Breast epithelium (tissue), 4 donors: ENCODE measurements at regions not wholly inside any gene's neighbourhood (a gene's known extent, or its start where the extent isn't known, plus 50 kb on each side); places are given as distances from the start of the nearest gene placed in this dataset.

Experiments used
- DNase-seq, 2 donors: peaks; one replicate each; pipeline ENCODE4 v3.0.0-alpha.2; 2019; ENCODE audit warnings: low spot score in 2 of 2
- H3K27ac ChIP-seq, 2 donors: fragments of 200-600 bp; sonication (generic) in 1 of 2; one replicate each; pipeline ENCODE4 v1.5.1; 2016 to 2019; ENCODE audit warnings: mild to moderate bottlenecking in 1 of 2
- H3K27me3 ChIP-seq, 2 donors: fragments of 200-600 bp; sonication (generic) in 1 of 2; one replicate each; pipeline versions ENCODE4 v1.5.1 to v1.6.0; 2017 to 2019; ENCODE audit warnings: control low read depth in 1 of 2, mild to moderate bottlenecking in 1 of 2
- H3K36me3 ChIP-seq: fragments of 200-600 bp; one replicate; pipeline ENCODE4 v1.5.1; 2019
- H3K4me1 ChIP-seq, 2 donors: fragments of 200-600 bp; sonication (generic); one replicate each; pipeline ENCODE4 v1.5.1; 2016 to 2019; ENCODE audit warnings: control low read depth in 1 of 2
- H3K4me3 ChIP-seq, 3 donors: fragments of 200-600 bp; sonication (generic); 1 replicate in 2 of 3; 2 replicates in 1 of 3; pipeline ENCODE4 v1.5.1; 2016 to 2019; ENCODE audit warnings: mild to moderate bottlenecking in 3 of 3, moderate library complexity in 2 of 3
- H3K9me3 ChIP-seq, 2 donors: fragments of 200-600 bp; sonication (generic) in 1 of 2; one replicate each; pipeline ENCODE4 v1.5.1; 2016 to 2019; ENCODE audit warnings: control low read depth in 1 of 2
- CTCF ChIP-seq, 3 donors: fragments of 450-650 bp; IDR thresholded peaks; one replicate each; pipeline ENCODE4 v1.5.1; 2016 to 2017; ENCODE audit warnings: antibody characterized with exemption in 3 of 3, mild to moderate bottlenecking in 3 of 3, moderate library complexity in 3 of 3
- POLR2A ChIP-seq: fragments of 450-650 bp; IDR thresholded peaks from one replicate; pipeline ENCODE4 v1.6.1; 2016; ENCODE audit warnings: antibody characterized with exemption, mild to moderate bottlenecking, moderate library complexity
- POLR2AphosphoS5 ChIP-seq, 3 donors: sonication (generic); formaldehyde crosslinking; IDR thresholded peaks; one replicate each; pipeline ENCODE4 v1.6.1; 2017; ENCODE audit warnings: antibody characterized with exemption in 3 of 3
- intact Hi-C: fragments of 100-400 bp; cut with DNase I; formaldehyde crosslinking; loops from one replicate; pipeline ENCODE4 v1.15.1; 2023; ENCODE audit warnings: low total_unique reads

DNA sequence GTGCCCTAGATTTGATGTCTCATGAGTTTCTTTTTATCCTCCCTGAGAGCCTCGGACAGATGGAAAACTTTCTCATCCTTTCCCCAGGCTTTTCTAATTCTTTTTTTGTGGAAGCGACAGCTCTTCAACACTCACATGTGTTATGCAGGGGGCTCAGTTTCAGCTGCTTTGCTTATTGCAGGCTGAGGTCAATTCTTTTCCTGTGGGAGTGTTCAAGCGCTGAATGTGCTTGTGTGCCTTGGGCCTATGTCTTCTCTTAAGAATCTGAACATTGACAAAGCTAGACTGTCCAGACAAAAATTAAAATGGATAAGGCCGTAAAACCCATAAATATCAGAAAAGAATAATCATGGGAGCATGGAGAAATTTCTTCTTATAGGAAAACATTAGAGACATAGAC lies 125.2 kb upstream of the STEAP4 start:
- H3K4me1 ChIP-seq = no peaks in the 10 kb centered on the region
- no peaks in the 10 kb centered on the region for H3K9me3 ChIP-seq
- H3K4me3 ChIP-seq = no peak overlapping the region
- no peak for DNase-seq
- H3K27ac ChIP-seq = no peak overlapping the region
- no peaks in the 10 kb centered on the region for H3K36me3 ChIP-seq
- intact Hi-C loops = no loop called here
- no peak for TF ChIP-seq POLR2A
- no peak for TF ChIP-seq CTCF (IDR thresholded peaks at IDR 0.05)
- no peak for TF ChIP-seq POLR2AphosphoS5 (IDR thresholded peaks at IDR 0.05)
- no peaks in the 10 kb centered on the region for H3K27me3 ChIP-seq

GRCh38 chr7:88429382-88429781 lies 122.7 kb upstream of the STEAP4 start:
- no peaks in the 10 kb centered on the region for H3K9me3 ChIP-seq
- H3K27me3 ChIP-seq = no peaks in the 10 kb centered on the region
- intact Hi-C loops = no loop called here
- H3K4me3 ChIP-seq = no peak overlapping the region
- H3K27ac ChIP-seq = no peak overlapping the region
- no peaks in the 10 kb centered on the region for H3K36me3 ChIP-seq
- no peaks in the 10 kb centered on the region for H3K4me1 ChIP-seq
- no peak for TF ChIP-seq POLR2AphosphoS5 (IDR thresholded peaks at IDR 0.05)
- no peak for TF ChIP-seq CTCF (IDR thresholded peaks at IDR 0.05)
- TF ChIP-seq POLR2A = no peak
- no peak for DNase-seq

GRCh38 chr7:88402529-88402928 lies 95.8 kb upstream of the STEAP4 start:
- H3K27ac ChIP-seq = no peak overlapping the region
- H3K27me3 ChIP-seq = no peaks in the 10 kb centered on the region
- intact Hi-C loops = no loop called here
- H3K4me3 ChIP-seq = no peak overlapping the region
- no peaks in the 10 kb centered on the region for H3K9me3 ChIP-seq
- H3K4me1 ChIP-seq = no peaks in the 10 kb centered on the region
- no peak for TF ChIP-seq CTCF (IDR thresholded peaks at IDR 0.05)
- no peak for TF ChIP-seq POLR2A
- no peak for TF ChIP-seq POLR2AphosphoS5 (IDR thresholded peaks at IDR 0.05)
- H3K36me3 ChIP-seq = no peaks in the 10 kb centered on the region
- no peak for DNase-seq

- H3K9me3 ChIP-seq = no peaks in the 10 kb centered on the region
- TF ChIP-seq POLR2A (no peak), CTCF (IDR thresholded peaks at IDR 0.05) (no peak), POLR2AphosphoS5 (IDR thresholded peaks at IDR 0.05) (no peak)
- no peaks in the 10 kb centered on the region for H3K27me3 ChIP-seq
- H3K27ac ChIP-seq = no peak overlapping the region
- intact Hi-C loops = no loop called here
- no peaks in the 10 kb centered on the region for H3K36me3 ChIP-seq
- H3K4me3 ChIP-seq = no peak overlapping the region
- no peaks in the 10 kb centered on the region for H3K4me1 ChIP-seq
- DNase-seq = no peak
Observed at GRCh38 chr7:88401009-88401623, 94.4 kb upstream of the STEAP4 start.

DNA sequence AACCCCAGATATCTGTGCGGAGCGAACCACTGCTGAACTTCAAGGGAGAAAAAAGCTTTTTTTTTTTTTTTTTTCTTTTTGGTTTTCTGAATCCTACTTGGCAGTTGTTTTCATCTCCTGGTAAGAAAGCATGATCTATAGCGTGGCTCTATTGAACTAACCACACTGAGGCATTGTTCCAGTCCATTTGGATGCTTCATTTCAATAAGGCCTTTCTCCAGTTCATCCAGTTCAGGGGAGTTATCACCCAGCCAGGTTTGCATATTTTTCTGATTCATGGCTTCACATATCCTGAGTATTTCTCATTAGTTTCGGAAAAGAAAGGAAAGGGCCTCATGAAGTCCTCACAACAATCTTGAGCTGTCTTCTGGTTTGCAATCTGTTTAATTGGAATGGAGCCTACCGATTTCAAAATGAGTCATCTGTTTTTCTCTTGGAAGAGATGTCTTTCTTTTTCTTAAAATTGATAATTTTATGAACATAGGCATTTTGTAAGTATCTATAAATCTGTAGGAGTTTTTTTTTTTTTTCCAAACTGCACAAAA lies 93.1 kb upstream of the STEAP4 start:
- H3K36me3 ChIP-seq = no peaks in the 10 kb centered on the region
- no peak for TF ChIP-seq POLR2AphosphoS5 (IDR thresholded peaks at IDR 0.05)
- no peak for TF ChIP-seq POLR2A
- TF ChIP-seq CTCF (IDR thresholded peaks at IDR 0.05) = no peak
- no peaks in the 10 kb centered on the region for H3K9me3 ChIP-seq
- H3K4me1 ChIP-seq = no peaks in the 10 kb centered on the region
- no peaks in the 10 kb centered on the region for H3K27me3 ChIP-seq
- H3K4me3 ChIP-seq = no peak overlapping the region
- intact Hi-C loops = no loop called here
- no peak overlapping the region for H3K27ac ChIP-seq
- DNase-seq = no peak
